Dedifferentiated amniotic fluid mesenchymal stem cell (primary cell): ENCODE measurements at regions not wholly inside any gene's neighbourhood (a gene's known extent, or its start where the extent isn't known, plus 50 kb on each side); places are given as distances from the start of the nearest gene placed in this dataset.
"Not testable (repeated sequence)": the region's sequence is repeated elsewhere in the genome, so short reads cannot be mapped to it uniquely, and the experiment has no call there.

Source experiments
- DNase-seq: peaks from one replicate; pipeline ENCODE4 v3.0.0-alpha.2; 2016; ENCODE audit errors: extremely low spot score

DNA sequence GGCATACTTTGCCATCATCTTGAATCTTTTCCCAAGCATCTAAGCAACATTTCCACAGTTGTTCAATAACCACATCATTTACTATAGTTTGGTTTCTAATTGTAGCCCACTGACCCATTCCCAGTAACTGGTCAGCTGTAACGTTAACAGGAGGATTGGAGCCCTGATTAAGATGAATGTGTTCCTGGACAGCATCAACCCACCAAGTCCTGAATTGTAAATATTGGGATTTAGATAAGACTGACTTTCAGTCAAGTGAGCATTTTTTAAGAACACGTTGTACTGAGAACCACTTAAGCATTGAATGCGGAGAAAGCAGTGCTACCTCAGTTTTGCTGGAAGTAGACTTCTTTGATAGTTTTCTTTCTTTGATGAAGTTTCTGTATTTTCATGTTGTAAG is 53.3 kb upstream of the ARL4D start:
- DNase-seq, result not testable (repeated sequence)

- DNase-seq, result no peak
These were observed 54.1 kb upstream of the ARL4D start for GRCh38 chr17:43344685-43345084.

GRCh38 chr17:43342589-43342890 is 56.3 kb upstream of the ARL4D start:
- DNase-seq, result no peak

DNA sequence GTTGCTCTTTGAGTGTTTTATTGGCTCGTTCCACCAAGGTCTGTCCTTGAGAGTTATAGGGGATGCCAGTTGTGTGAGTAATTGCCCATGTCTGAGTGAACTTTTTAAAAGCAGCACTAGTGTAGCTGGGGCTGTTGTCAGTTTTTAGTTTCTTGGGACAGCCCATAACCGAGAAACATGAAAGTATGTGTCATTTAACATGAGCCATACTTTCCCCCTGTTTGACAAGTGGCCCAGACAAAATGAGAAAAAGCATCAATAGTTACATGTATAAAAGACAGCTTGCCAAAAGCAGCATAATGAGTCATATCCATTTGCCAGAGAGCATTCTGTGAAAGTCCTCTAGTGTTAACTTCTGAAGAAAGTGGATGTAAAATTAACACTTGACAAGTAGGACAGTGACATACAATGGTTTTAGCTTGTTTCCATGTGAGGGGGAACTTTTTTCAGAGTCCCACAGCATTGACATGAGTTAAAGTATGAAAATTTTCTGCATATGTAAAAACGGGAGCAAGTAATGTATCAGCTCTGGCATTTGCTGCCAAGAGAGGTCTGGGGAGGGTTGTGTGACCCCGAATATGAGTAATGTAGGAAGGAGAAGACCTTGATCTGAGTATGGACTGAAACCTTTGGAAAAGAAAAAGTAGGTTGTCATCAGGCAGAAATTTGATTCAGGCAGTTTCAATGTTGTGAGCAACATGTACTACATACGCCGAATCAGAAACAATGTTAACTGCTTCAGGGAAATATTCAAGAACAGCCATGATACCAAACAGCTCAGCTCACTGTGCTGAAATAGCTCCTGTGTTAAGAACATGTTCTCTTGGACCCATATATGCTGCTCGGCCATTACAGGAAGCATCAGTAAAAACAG is 56.8 kb upstream of the ARL4D start:
- peak; percentile 41 for DNase-seq

DNA sequence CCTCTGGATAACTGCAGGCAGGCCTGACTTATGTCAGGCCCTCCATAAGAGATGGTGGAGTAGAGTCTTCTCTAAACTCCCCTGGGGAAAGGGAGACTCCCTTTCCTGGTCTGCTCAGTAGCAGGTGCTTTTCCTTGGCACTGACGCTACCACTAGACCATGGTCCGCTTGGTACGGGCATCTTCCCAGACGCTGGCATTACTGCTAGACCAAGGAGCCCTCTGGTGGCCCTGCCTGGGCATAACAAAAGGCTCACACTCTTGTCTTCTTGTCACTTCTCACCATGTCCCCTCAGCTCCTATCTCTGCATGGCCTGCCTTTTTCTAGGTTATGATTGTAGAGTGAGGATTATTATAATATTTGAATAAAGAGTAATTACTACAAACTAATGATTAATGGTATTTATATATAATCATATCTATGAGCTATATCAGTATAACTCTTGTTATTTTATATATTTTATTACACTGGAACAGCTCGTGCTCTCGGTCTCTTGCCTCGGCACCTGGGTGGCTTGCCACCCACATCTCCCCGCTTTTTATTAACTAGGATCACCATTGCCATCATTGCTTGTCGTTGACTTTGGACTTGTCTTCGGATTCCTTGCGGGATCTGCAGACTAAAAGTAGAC is 59.8 kb upstream of the ARL4D start:
- peak; percentile 42 for DNase-seq

- DNase-seq, result no peak
These were observed 60.9 kb upstream of the ARL4D start for GRCh38 chr17:43337684-43338428.

- no peak for DNase-seq
These were observed 63.9 kb upstream of the ARL4D start for GRCh38 chr17:43334738-43335402.

- no peak for DNase-seq
These were observed 65.3 kb upstream of the ARL4D start for GRCh38 chr17:43333433-43333943.

GRCh38 chr17:43332230-43332629 is 66.6 kb upstream of the ARL4D start:
- no peak for DNase-seq

- DNase-seq, result no peak
These were observed 67.7 kb upstream of the ARL4D start for GRCh38 chr17:43330876-43331639.

GRCh38 chr17:43329183-43329582 is 69.6 kb upstream of the ARL4D start:
- DNase-seq, result no peak

GRCh38 chr17:43328650-43329049 is 70.1 kb upstream of the ARL4D start:
- DNase-seq, result no peak

DNA sequence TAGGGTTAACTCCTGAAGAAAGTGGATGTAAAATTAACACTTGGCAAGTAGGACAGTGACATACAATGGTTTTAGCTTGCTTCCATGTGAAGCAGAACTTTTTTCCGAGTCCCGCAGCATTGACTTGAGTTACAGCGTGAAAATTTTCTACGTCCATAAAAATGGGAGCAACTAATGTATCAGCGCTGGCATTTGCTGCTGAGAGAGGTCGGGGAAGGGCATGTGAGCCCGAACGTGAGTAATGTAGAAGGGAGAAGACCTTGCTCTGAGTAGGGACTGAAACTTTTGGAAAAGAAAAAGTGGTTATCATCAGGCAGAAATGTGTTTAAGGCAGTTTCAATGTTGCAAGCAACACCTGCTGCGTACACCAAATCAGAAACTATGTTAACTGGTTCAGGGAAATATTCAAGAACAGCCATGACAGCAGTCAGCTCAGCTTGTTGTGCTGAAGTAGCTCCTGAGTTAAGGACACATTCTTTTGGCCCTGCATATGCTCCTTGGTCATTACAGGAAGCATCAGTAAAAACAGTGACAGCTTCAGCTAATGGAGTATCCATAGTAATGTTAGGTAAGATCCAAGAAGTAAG is 70.9 kb upstream of the ARL4D start:
- no peak for DNase-seq

DNA sequence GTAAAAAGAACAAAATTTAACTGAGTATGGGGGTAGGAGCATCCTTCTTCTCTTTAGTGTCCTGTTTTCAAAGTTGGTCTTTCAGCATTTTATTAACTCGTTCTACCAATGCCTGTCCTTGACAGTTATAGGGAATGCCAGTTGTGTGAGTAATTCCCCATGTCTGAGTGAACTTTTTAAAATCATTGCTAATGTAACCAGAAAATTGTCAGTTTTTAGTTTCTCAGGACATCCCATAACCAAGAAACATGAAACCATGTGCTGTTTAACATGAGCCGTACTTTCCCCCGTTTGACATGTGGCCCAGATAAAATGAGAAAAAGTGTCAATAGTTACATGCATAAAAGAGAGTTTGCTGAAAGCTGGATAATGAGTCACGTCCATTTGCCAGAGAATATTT is 71.4 kb upstream of the ARL4D start:
- no peak for DNase-seq

GRCh38 chr17:43326490-43327275 is 72.1 kb upstream of the ARL4D start:
- DNase-seq, result no peak

GRCh38 chr17:43324205-43324893 is 74.4 kb upstream of the ARL4D start:
- no peak for DNase-seq

DNA sequence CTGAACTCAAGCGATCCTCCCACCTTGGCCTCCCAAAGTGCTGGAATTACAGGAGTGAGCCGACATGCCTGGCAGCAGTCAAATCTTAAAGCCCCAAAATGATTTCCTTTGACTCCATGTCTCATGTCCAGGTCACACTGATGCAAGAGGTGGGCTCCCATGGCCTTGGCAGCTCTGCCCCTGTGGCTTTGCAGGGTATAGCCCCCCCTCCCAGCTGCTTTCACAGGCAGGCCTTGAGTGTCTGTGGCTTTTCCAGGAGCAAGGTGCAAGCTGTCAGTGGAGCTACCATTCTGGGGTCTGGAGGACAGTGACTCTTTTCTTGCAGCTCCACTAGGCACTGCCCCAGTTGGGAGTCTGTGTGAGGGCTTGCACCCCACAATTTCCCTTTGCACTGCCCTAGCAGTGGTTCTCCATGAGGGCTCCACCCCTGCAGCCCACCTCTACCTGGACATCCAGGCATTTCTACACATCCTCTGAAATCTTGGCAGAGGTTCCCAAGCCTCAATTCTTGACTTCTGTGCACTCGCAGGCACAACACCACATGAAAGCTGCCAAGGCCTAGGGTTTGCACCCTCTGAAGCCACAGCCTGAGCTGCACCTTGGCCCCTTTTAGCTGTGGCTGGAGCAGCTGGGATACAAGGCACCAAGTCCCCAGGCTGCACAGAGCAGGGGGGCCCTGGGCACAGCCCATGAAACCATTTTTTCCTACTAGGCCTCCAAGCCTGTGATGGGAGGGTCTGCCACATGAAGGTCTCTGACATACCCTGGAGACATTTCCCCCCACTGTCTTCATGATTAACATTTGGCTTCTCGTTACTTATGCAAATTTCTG is 79.3 kb upstream of the ARL4D start:
- no peak for DNase-seq

- no peak for DNase-seq
These were observed 82.2 kb upstream of the ARL4D start for GRCh38 chr17:43316522-43317142.
